Activated T-cell treated with anti-CD3 and anti-CD28 coated beads, Interleukin-2, amount 50 U/mL, for 72 hours (primary cell): ENCODE measurements at regions not wholly inside any gene's neighbourhood (a gene's known extent, or its start where the extent isn't known, plus 50 kb on each side); places are given as distances from the start of the nearest gene placed in this dataset.

Experiments used
- ATAC-seq, 2 donors: fragments of 150-1000 bp; cut with Tn5 transposase; replicated peaks in 1 of 2; 2 replicates each; pipeline ENCODE4 v1.10.0; 2021; ENCODE audit warnings: moderate library complexity in 2 of 2, mild to moderate bottlenecking in 1 of 2
- DNase-seq, 2 donors: peaks; one replicate each; pipeline ENCODE4 v3.0.0; 2021 to 2022; ENCODE audit warnings: mixed read lengths in 1 of 2
- H3K27ac Mint-ChIP-seq: one replicate; pipeline ENCODE4 v1.8.0; 2022; ENCODE audit warnings: mild to moderate bottlenecking, moderate library complexity, mixed read lengths
- H3K27me3 Mint-ChIP-seq: one replicate; pipeline ENCODE4 v1.8.0; 2022; ENCODE audit warnings: low read depth, mixed read lengths
- H3K36me3 Mint-ChIP-seq, 2 donors: one replicate each; pipeline ENCODE4 v1.8.0; 2022; ENCODE audit warnings: mixed read lengths in 2 of 2, mild to moderate bottlenecking in 1 of 2; ENCODE audit not compliant: insufficient read depth in 2 of 2
- H3K4me1 Mint-ChIP-seq: one replicate; pipeline ENCODE4 v1.8.0; 2022; ENCODE audit warnings: low read depth, mixed read lengths
- H3K4me3 Mint-ChIP-seq, 2 donors: one replicate each; pipeline ENCODE4 v1.8.0; 2022; ENCODE audit warnings: mild to moderate bottlenecking in 2 of 2, mixed read lengths in 2 of 2, moderate library complexity in 2 of 2
- H3K9me3 Mint-ChIP-seq, 2 donors: one replicate each; pipeline ENCODE4 v1.8.0; 2022; ENCODE audit warnings: mixed read lengths in 2 of 2

GRCh38 chr2:226625946-226626345, 173.7 kb downstream of the IRS1 start:
- Mint-ChIP-seq H3K4me1 (no peaks in the 10 kb centered on the region), H3K27ac (no peak overlapping the region), H3K27me3 (peaks cover 6% of the 10 kb centered on the region), H3K4me3 (no peak overlapping the region), H3K9me3 (no peaks in the 10 kb centered on the region), H3K36me3 (no peaks in the 10 kb centered on the region)
- ATAC-seq (no peak), DNase-seq (no peak)

- no peak for DNase-seq
- H3K9me3 Mint-ChIP-seq, result no peaks in the 10 kb centered on the region
- no peak overlapping the region for H3K27ac Mint-ChIP-seq
- H3K4me1 Mint-ChIP-seq, result no peaks in the 10 kb centered on the region
- no peaks in the 10 kb centered on the region for H3K36me3 Mint-ChIP-seq
- H3K4me3 Mint-ChIP-seq, result no peak overlapping the region
- peaks cover 13% of the 10 kb centered on the region for H3K27me3 Mint-ChIP-seq
- no peak for ATAC-seq
Observed at GRCh38 chr2:226623587-226624368, 175.8 kb downstream of the IRS1 start.

GRCh38 chr2:226622484-226622883, 177.1 kb downstream of the IRS1 start:
- Mint-ChIP-seq H3K9me3 (no peaks in the 10 kb centered on the region), H3K4me3 (no peak overlapping the region), H3K4me1 (no peaks in the 10 kb centered on the region), H3K36me3 (no peaks in the 10 kb centered on the region), H3K27me3 (peaks cover 13% of the 10 kb centered on the region), H3K27ac (no peak overlapping the region)
- DNase-seq (no peak), ATAC-seq (no peak)

GRCh38 chr2:226620176-226620575, 179.4 kb downstream of the IRS1 start:
- Mint-ChIP-seq H3K4me3 (no peak overlapping the region), H3K4me1 (no peaks in the 10 kb centered on the region), H3K27me3 (peaks cover 13% of the 10 kb centered on the region), H3K36me3 (no peaks in the 10 kb centered on the region), H3K9me3 (no peaks in the 10 kb centered on the region), H3K27ac (no peak overlapping the region)
- ATAC-seq (no peak), DNase-seq (no peak)

- H3K27me3 Mint-ChIP-seq, result peaks cover 13% of the 10 kb centered on the region
- no peak for ATAC-seq
- H3K27ac Mint-ChIP-seq, result no peak overlapping the region
- no peaks in the 10 kb centered on the region for H3K9me3 Mint-ChIP-seq
- no peaks in the 10 kb centered on the region for H3K4me1 Mint-ChIP-seq
- no peak for DNase-seq
- no peak overlapping the region for H3K4me3 Mint-ChIP-seq
- no peaks in the 10 kb centered on the region for H3K36me3 Mint-ChIP-seq
Observed at GRCh38 chr2:226619707-226620106, 179.9 kb downstream of the IRS1 start.

- DNase-seq (no peak), ATAC-seq (no peak)
- Mint-ChIP-seq H3K4me1 (no peaks in the 10 kb centered on the region), H3K27ac (no peak overlapping the region), H3K9me3 (no peaks in the 10 kb centered on the region), H3K36me3 (no peaks in the 10 kb centered on the region), H3K27me3 (peaks cover 13% of the 10 kb centered on the region), H3K4me3 (no peak overlapping the region)
Observed at GRCh38 chr2:226618875-226619605, 180.6 kb downstream of the IRS1 start.

GRCh38 chr2:226618544-226618874, 181.1 kb downstream of the IRS1 start:
- Mint-ChIP-seq H3K27ac (no peak overlapping the region), H3K4me1 (no peaks in the 10 kb centered on the region), H3K4me3 (no peak overlapping the region), H3K9me3 (no peaks in the 10 kb centered on the region), H3K36me3 (no peaks in the 10 kb centered on the region), H3K27me3 (peaks cover 13% of the 10 kb centered on the region)
- ATAC-seq (no peak), DNase-seq (no peak)

- H3K4me1 Mint-ChIP-seq, result no peaks in the 10 kb centered on the region
- DNase-seq, result no peak
- peaks cover 13% of the 10 kb centered on the region for H3K27me3 Mint-ChIP-seq
- no peak overlapping the region for H3K4me3 Mint-ChIP-seq
- no peaks in the 10 kb centered on the region for H3K9me3 Mint-ChIP-seq
- no peak for ATAC-seq
- no peaks in the 10 kb centered on the region for H3K36me3 Mint-ChIP-seq
- H3K27ac Mint-ChIP-seq, result no peak overlapping the region
Observed at GRCh38 chr2:226615891-226616290, 183.7 kb downstream of the IRS1 start.

- H3K4me1 Mint-ChIP-seq, result peaks cover 21% of the 10 kb centered on the region
- H3K36me3 Mint-ChIP-seq, result no peaks in the 10 kb centered on the region
- DNase-seq (no peak), ATAC-seq (no peak)
- H3K27ac Mint-ChIP-seq, result no peak overlapping the region
- H3K9me3 Mint-ChIP-seq, result peaks cover 0 to 1% of the 10 kb centered on the region in 2 donors
- no peak overlapping the region for H3K4me3 Mint-ChIP-seq
- peaks cover 12% of the 10 kb centered on the region for H3K27me3 Mint-ChIP-seq
Observed at GRCh38 chr2:226611944-226612318, 187.7 kb downstream of the IRS1 start.

- Mint-ChIP-seq H3K4me1 (peaks cover 21% of the 10 kb centered on the region), H3K27ac (no peak overlapping the region), H3K4me3 (no peak overlapping the region), H3K36me3 (no peaks in the 10 kb centered on the region), H3K27me3 (peaks cover 12% of the 10 kb centered on the region), H3K9me3 (peaks cover 0 to 1% of the 10 kb centered on the region in 2 donors)
- no peak for ATAC-seq
- DNase-seq, result no peak
Observed at GRCh38 chr2:226611196-226611943, 188.2 kb downstream of the IRS1 start.

GRCh38 chr2:226609366-226609765, 190.3 kb downstream of the IRS1 start:
- peaks cover 21% of the 10 kb centered on the region for H3K4me1 Mint-ChIP-seq
- H3K27ac Mint-ChIP-seq, result no peak overlapping the region
- DNase-seq (no peak), ATAC-seq (peak in 1 of 2 donors; percentile 25)
- H3K27me3 Mint-ChIP-seq, result peaks cover 12% of the 10 kb centered on the region
- no peak overlapping the region for H3K4me3 Mint-ChIP-seq
- H3K9me3 Mint-ChIP-seq, result peaks cover 0 to 1% of the 10 kb centered on the region in 2 donors
- H3K36me3 Mint-ChIP-seq, result no peaks in the 10 kb centered on the region

- Mint-ChIP-seq H3K4me1 (peaks cover 21% of the 10 kb centered on the region), H3K27ac (no peak overlapping the region), H3K36me3 (no peaks in the 10 kb centered on the region), H3K27me3 (peaks cover 12% of the 10 kb centered on the region), H3K4me3 (no peak overlapping the region), H3K9me3 (peaks cover 0 to 1% of the 10 kb centered on the region in 2 donors)
- no peak for ATAC-seq
- no peak for DNase-seq
Observed at GRCh38 chr2:226608451-226608850, 191.2 kb downstream of the IRS1 start.

- H3K4me3 Mint-ChIP-seq, result no peak overlapping the region
- peaks cover 21% of the 10 kb centered on the region for H3K4me1 Mint-ChIP-seq
- no peak overlapping the region for H3K27ac Mint-ChIP-seq
- ATAC-seq (no peak), DNase-seq (no peak)
- H3K9me3 Mint-ChIP-seq, result peaks cover 0 to 1% of the 10 kb centered on the region in 2 donors
- H3K27me3 Mint-ChIP-seq, result peaks cover 12% of the 10 kb centered on the region
- no peaks in the 10 kb centered on the region for H3K36me3 Mint-ChIP-seq
Observed at GRCh38 chr2:226607379-226607778, 192.2 kb downstream of the IRS1 start.
